IMR-90 (cell line): ENCODE measurements at regions not wholly inside any gene's neighbourhood (a gene's known extent, or its start where the extent isn't known, plus 50 kb on each side); places are given as distances from the start of the nearest gene placed in this dataset.

ENCODE experiments used
- ATAC-seq: fragments of 200-7000 bp; cut with Tn5 transposase; 2 replicates; pipeline ENCODE4 v1.9.1; 2020; ENCODE audit warnings: low read depth, mild to moderate bottlenecking, moderate library complexity
- BruUV-seq: library from RNA; stranded (reverse); fragments of 400-500 nt; replicated peaks from 2 replicates; lab custom pipeline; 2021; lab: Mats Ljungman, UMichigan
- CTCF ChIA-PET: fragments of 300-600 bp; formaldehyde crosslinking; extraction: SDS; loops from one replicate; lab custom pipeline; 2021; ENCODE audit warnings: antibody characterized with exemption; lab: Yijun Ruan, JAX
- POLR2A ChIA-PET: fragments of 300-600 bp; sonication (Branson Sonifier 250); formaldehyde crosslinking; loops from one replicate; lab custom pipeline; 2022; ENCODE audit warnings: antibody characterized with exemption; ENCODE audit not compliant: unreplicated experiment; lab: Charles Lee
- DNase-seq: peaks from one replicate; pipeline ENCODE4 v3.0.0; 2013
- H2AFZ ChIP-seq: replicated peaks from 2 replicates; pipeline ENCODE3; 2013; ENCODE audit warnings: low read length, mild to moderate bottlenecking; ENCODE audit not compliant: poor library complexity
- H2AK5ac ChIP-seq: 2 replicates; pipeline ENCODE4 v1.6.1; 2013; ENCODE audit warnings: low read depth, low read length, inconsistent platforms
- H2AK9ac ChIP-seq: replicated peaks from 2 replicates; pipeline ENCODE3; 2013; ENCODE audit warnings: mild to moderate bottlenecking, low read depth, low read length, moderate library complexity; ENCODE audit not compliant: poor library complexity
- H2BK120ac ChIP-seq: 2 replicates; pipeline ENCODE4 v1.6.1; 2013; ENCODE audit warnings: low read depth, low read length, inconsistent platforms
- H2BK15ac ChIP-seq: 3 replicates; pipeline ENCODE4 v1.6.1; 2013; ENCODE audit warnings: low read depth, low read length, inconsistent platforms
- H2BK20ac ChIP-seq: 2 replicates; pipeline ENCODE4 v1.6.1; 2013; ENCODE audit warnings: low read depth, mild to moderate bottlenecking, inconsistent platforms, low read length, moderate library complexity
- H2BK5ac ChIP-seq: 2 replicates; pipeline ENCODE4 v1.6.1; 2013; ENCODE audit warnings: mild to moderate bottlenecking, low read depth, low read length, inconsistent platforms; ENCODE audit not compliant: poor library complexity, severe bottlenecking
- H3K14ac ChIP-seq: replicated peaks from 2 replicates; pipeline ENCODE4 v1.6.1; 2013; ENCODE audit warnings: low read depth, low read length, inconsistent platforms
- H3K18ac ChIP-seq: 2 replicates; pipeline ENCODE4 v1.6.1; 2013; ENCODE audit warnings: low read depth, low read length, control low read depth
- H3K23ac ChIP-seq: 2 replicates; pipeline ENCODE4 v1.6.1; 2013; ENCODE audit warnings: low read depth, low read length, inconsistent platforms
- H3K27ac ChIP-seq: 2 replicates; pipeline ENCODE4 v1.5.1; 2013; ENCODE audit warnings: mild to moderate bottlenecking, control low read depth, low read length; ENCODE audit not compliant: insufficient read depth
- H3K27me3 ChIP-seq: 2 replicates; pipeline ENCODE4 v1.6.1; 2013; ENCODE audit warnings: low read length; ENCODE audit not compliant: control insufficient read depth, insufficient read depth
- H3K36me3 ChIP-seq: 2 replicates; pipeline ENCODE4 v1.6.1; 2013; ENCODE audit warnings: low read length, mixed read lengths; ENCODE audit not compliant: control insufficient read depth, insufficient read depth
- H3K4ac ChIP-seq: 2 replicates; pipeline ENCODE4 v1.6.1; 2013; ENCODE audit warnings: low read depth, low read length, inconsistent platforms
- H3K4me1 ChIP-seq: 2 replicates; pipeline ENCODE4 v1.6.1; 2013; ENCODE audit warnings: low read length, mixed read lengths; ENCODE audit not compliant: control insufficient read depth, insufficient read depth
- H3K4me2 ChIP-seq: 2 replicates; pipeline ENCODE4 v1.6.1; 2013; ENCODE audit warnings: low read depth, mild to moderate bottlenecking, control low read depth, low read length, moderate library complexity
- H3K4me3 ChIP-seq: 2 replicates; pipeline ENCODE4 v1.5.1; 2013; ENCODE audit warnings: low read depth, mild to moderate bottlenecking, control low read depth, low read length, moderate library complexity; ENCODE audit not compliant: insufficient read depth
- H3K56ac ChIP-seq: 2 replicates; pipeline ENCODE4 v1.6.1; 2013; ENCODE audit warnings: low read length, inconsistent platforms; ENCODE audit not compliant: insufficient read depth; ENCODE audit errors: extremely low read depth
- H3K79me1 ChIP-seq, 2 experiments: 2 replicates each; pipeline ENCODE4 v1.6.1; 2013; ENCODE audit warnings: low read length in 2 of 2, inconsistent platforms in 1 of 2, low read depth in 1 of 2
- H3K9ac ChIP-seq: 2 replicates; pipeline ENCODE4 v1.6.1; 2013; ENCODE audit warnings: low read depth, low read length, control low read depth
- H3K9me1 ChIP-seq: 2 replicates; pipeline ENCODE4 v1.6.1; 2013; ENCODE audit warnings: low read length, inconsistent platforms; ENCODE audit not compliant: insufficient read depth
- H3K9me3 ChIP-seq: 2 replicates; pipeline ENCODE4 v1.6.1; 2013; ENCODE audit warnings: low read length; ENCODE audit not compliant: control insufficient read depth, insufficient read depth
- H4K20me1 ChIP-seq: 2 replicates; pipeline ENCODE4 v1.6.1; 2013; ENCODE audit warnings: low read length, inconsistent platforms; ENCODE audit not compliant: insufficient read depth
- H4K5ac ChIP-seq: 2 replicates; pipeline ENCODE4 v1.6.1; 2013; ENCODE audit warnings: mild to moderate bottlenecking, low read depth, low read length, control low read depth
- H4K8ac ChIP-seq, 2 experiments: 2 replicates each; pipeline ENCODE4 v1.6.1; 2013; ENCODE audit warnings: low read depth in 2 of 2, low read length in 2 of 2, control low read depth in 1 of 2, inconsistent platforms in 1 of 2
- H4K91ac ChIP-seq: 2 replicates; pipeline ENCODE4 v1.6.1; 2013; ENCODE audit warnings: low read depth, low read length, inconsistent platforms; ENCODE audit not compliant: insufficient read depth
- BHLHE40 ChIP-seq: fragments of 150-350 bp; IDR thresholded peaks from 2 replicates; pipeline ENCODE4 v1.6.1; 2016; ENCODE audit warnings: mild to moderate bottlenecking, low read depth, low read length
- CEBPB ChIP-seq: IDR thresholded peaks from 2 replicates; pipeline ENCODE4 v1.6.1; 2012; ENCODE audit warnings: low read depth, low read length, improper control_type of control experiment
- CHD1 ChIP-seq: IDR thresholded peaks from 2 replicates; pipeline ENCODE4 v1.6.1; 2012; ENCODE audit warnings: low read depth, low read length, improper control_type of control experiment
- CTCF ChIP-seq: conservative IDR thresholded peaks from 2 replicates; pipeline ENCODE4 v1.5.1; 2012; ENCODE audit warnings: mild to moderate bottlenecking, low read depth, low read length, improper control_type of control experiment
- ELK1 ChIP-seq: fragments of 150-350 bp; IDR thresholded peaks from 2 replicates; pipeline ENCODE4 v1.6.1; 2016; ENCODE audit warnings: low read depth, mild to moderate bottlenecking, low read length, moderate library complexity, borderline replicate concordance
- FOS ChIP-seq: fragments of 150-350 bp; IDR thresholded peaks from 2 replicates; pipeline ENCODE4 v1.6.1; 2016; ENCODE audit warnings: low read depth, low read length
- MAFK ChIP-seq: IDR thresholded peaks from 2 replicates; pipeline ENCODE4 v1.6.1; 2012; ENCODE audit warnings: low read depth, low read length, improper control_type of control experiment
- MAZ ChIP-seq: IDR thresholded peaks from 2 replicates; pipeline ENCODE4 v1.6.1; 2012; ENCODE audit warnings: low read depth, mild to moderate bottlenecking, low read length, improper control_type of control experiment, moderate library complexity, borderline replicate concordance
- NFE2L2 ChIP-seq: fragments of 150-350 bp; IDR thresholded peaks from 2 replicates; pipeline ENCODE4 v1.6.1; 2016; ENCODE audit warnings: low read depth, mild to moderate bottlenecking, low read length
- POLR2A ChIP-seq: IDR thresholded peaks from 2 replicates; pipeline ENCODE4 v1.6.1; 2012; ENCODE audit warnings: mild to moderate bottlenecking, low read depth, low read length
- RAD21 ChIP-seq: IDR thresholded peaks from 2 replicates; pipeline ENCODE4 v1.6.1; 2012; ENCODE audit warnings: low read length, improper control_type of control experiment
- RCOR1 ChIP-seq: IDR thresholded peaks from 2 replicates; pipeline ENCODE4 v1.6.1; 2012; ENCODE audit warnings: mild to moderate bottlenecking, low read length, improper control_type of control experiment; ENCODE audit not compliant: insufficient replicate concordance
- RFX5 ChIP-seq: IDR thresholded peaks from 2 replicates; pipeline ENCODE4 v1.8.0; 2012; ENCODE audit warnings: low read depth, mild to moderate bottlenecking, low read length, moderate library complexity
- SMC3 ChIP-seq: fragments of 150-350 bp; IDR thresholded peaks from 2 replicates; pipeline ENCODE4 v1.6.1; 2016; ENCODE audit warnings: low read depth, mild to moderate bottlenecking, antibody characterized with exemption, low read length, moderate library complexity
- USF2 ChIP-seq: fragments of 150-350 bp; IDR thresholded peaks from 2 replicates; pipeline ENCODE4 v1.6.1; 2017; ENCODE audit warnings: mild to moderate bottlenecking, antibody characterized with exemption, low read length, low read depth
- WGBS, 2 experiments: methylation state at CpG; one replicate each; pipeline versions ENCODE4 v1.1.5 to v1.1.7; 2013; ENCODE audit warnings: missing lambda C conversion rate in 2 of 2; ENCODE audit not compliant: insufficient read length in 1 of 2; ENCODE audit errors: extremely low coverage in 2 of 2; 5-methylcytosine and 5-hydroxymethylcytosine counted together
- dilution Hi-C: fragments of 300-500 bp; cut with HindIII; formaldehyde crosslinking; loops from one replicate; pipeline ENCODE4 v1.14.3; 2018; ENCODE audit warnings: low sequenced_read_pairs; ENCODE audit not compliant: unreplicated experiment
- in situ Hi-C: fragments of 300-500 bp; cut with MboI; formaldehyde crosslinking; loops from 3 replicates; pipeline ENCODE4 v1.14.3; 2019; ENCODE audit warnings: low sequenced_read_pairs, inconsistent platforms, mixed read lengths
- intact Hi-C: fragments of 100-400 bp; cut with micrococcal nuclease; formaldehyde crosslinking; loops from 2 replicates; pipeline ENCODE4 v1.10.0; 2022

DNA sequence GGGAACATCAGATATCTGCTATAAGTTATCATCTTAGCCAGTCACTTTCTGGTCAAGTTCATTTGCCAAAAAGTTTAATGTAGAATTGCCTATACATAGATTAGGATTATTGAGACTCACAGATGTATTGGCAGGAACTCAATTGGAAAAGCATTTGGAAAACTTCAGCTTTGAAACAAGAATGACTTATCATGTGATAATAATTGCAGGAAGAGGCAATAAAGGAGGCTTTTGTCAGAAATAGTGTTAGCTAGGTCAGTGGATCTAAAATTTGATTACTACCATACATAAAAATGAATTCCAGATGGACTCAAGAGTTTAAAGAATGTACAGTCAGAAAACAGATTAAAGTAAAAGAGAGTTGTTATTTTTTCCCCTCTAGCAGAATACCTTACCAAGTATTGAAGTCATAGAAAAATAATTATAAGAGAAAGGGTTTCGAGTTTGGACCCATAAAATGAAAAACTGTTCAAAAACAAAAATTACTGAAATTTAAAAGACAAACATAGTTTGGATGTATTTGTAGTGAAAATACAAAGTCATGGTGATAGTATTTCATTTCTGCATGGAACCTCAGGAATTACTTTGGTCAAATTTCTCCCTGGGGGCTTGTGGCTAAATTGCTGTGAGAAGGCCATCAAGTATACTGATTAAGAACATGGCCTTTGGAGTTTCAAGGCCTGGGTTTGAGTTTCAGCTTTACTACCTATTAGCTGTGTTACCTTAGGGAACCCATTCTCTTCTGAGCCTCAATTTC is 159.9 kb downstream of the TMEM38B start:
- Histone ChIP-seq H3K36me3 (no peaks in the 10 kb centered on the region), H2BK5ac (no peak overlapping the region), H3K9me3 (no peaks in the 10 kb centered on the region), H2AFZ (no peak overlapping the region), H3K4me2 (no peak overlapping the region), H3K18ac (no peak overlapping the region), H2AK5ac (no peak overlapping the region), H4K8ac (no peak overlapping the region), H4K20me1 (no peaks in the 10 kb centered on the region), H2BK20ac (no peak overlapping the region), H3K23ac (no peak overlapping the region), H3K79me1 (no peaks in the 10 kb centered on the region), H3K4me3 (no peak overlapping the region), H2BK15ac (no peak overlapping the region), H2BK120ac (no peak overlapping the region), H4K5ac (no peak overlapping the region), H3K9ac (no peak overlapping the region), H3K4ac (no peak overlapping the region), H3K9me1 (no peaks in the 10 kb centered on the region), H3K27ac (no peak overlapping the region), H4K91ac (no peak overlapping the region), H2AK9ac (no peak overlapping the region), H3K14ac (no peak overlapping the region), H3K27me3 (no peaks in the 10 kb centered on the region), H3K4me1 (no peaks in the 10 kb centered on the region), H3K56ac (no peak overlapping the region)
- no CpG with 5 or more reads among the region's 1 CpG for WGBS, 2 experiments
- in situ Hi-C loops: no loop called here
- CTCF ChIA-PET: interaction anchor here (1.2 kb wide), 1 partner anchor 27 kb away, joined by 4 read pairs; no protein-coding TSS in a partner anchor
- intact Hi-C loops: no loop called here
- no peak for ATAC-seq
- no peak for DNase-seq
- TF ChIP-seq MAFK: no peak
- TF ChIP-seq RFX5: no peak
- TF ChIP-seq ELK1: no peak
- no peak for TF ChIP-seq USF2
- TF ChIP-seq RCOR1: no peak
- TF ChIP-seq CHD1: no peak
- TF ChIP-seq FOS: no peak
- no peak for TF ChIP-seq BHLHE40
- no peak for TF ChIP-seq CEBPB
- no peak for TF ChIP-seq POLR2A
- TF ChIP-seq SMC3: no peak
- no peak for TF ChIP-seq NFE2L2
- TF ChIP-seq MAZ: no peak
- TF ChIP-seq CTCF: no peak
- no peak for TF ChIP-seq RAD21
- POLR2A ChIA-PET: no interaction called here
- BruUV-seq: no TSS peak
- dilution Hi-C loops: no loop called here
